C4-2B (cell line): ENCODE measurements at regions not wholly inside any gene's neighbourhood (a gene's known extent, or its start where the extent isn't known, plus 50 kb on each side); places are given as distances from the start of the nearest gene placed in this dataset.

ENCODE experiments used
- H3K27ac ChIP-seq: fragments of 450-650 bp; 2 replicates; pipeline ENCODE4 v1.5.1; 2017
- ZFX ChIP-seq: fragments of 450-650 bp; IDR thresholded peaks from 2 replicates; pipeline ENCODE4 v1.6.1; 2017
- TF ChIP-seq, protein P1 (sequence below): fragments of 450-650 bp; conservative IDR thresholded peaks from 2 replicates; pipeline ENCODE4 v1.5.1; 2017; ENCODE audit warnings: mild to moderate bottlenecking

GRCh38 chr22:47781427-47782111, 1019.1 kb downstream of the TBC1D22A start:
- TF ChIP-seq, protein P1, sequence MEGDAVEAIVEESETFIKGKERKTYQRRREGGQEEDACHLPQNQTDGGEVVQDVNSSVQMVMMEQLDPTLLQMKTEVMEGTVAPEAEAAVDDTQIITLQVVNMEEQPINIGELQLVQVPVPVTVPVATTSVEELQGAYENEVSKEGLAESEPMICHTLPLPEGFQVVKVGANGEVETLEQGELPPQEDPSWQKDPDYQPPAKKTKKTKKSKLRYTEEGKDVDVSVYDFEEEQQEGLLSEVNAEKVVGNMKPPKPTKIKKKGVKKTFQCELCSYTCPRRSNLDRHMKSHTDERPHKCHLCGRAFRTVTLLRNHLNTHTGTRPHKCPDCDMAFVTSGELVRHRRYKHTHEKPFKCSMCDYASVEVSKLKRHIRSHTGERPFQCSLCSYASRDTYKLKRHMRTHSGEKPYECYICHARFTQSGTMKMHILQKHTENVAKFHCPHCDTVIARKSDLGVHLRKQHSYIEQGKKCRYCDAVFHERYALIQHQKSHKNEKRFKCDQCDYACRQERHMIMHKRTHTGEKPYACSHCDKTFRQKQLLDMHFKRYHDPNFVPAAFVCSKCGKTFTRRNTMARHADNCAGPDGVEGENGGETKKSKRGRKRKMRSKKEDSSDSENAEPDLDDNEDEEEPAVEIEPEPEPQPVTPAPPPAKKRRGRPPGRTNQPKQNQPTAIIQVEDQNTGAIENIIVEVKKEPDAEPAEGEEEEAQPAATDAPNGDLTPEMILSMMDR: no peak
- no peak overlapping the region for H3K27ac ChIP-seq

GRCh38 chr22:47781024-47781423, 1018.6 kb downstream of the TBC1D22A start:
- H3K27ac ChIP-seq: no peak overlapping the region
- TF ChIP-seq, protein P1: no peak

DNA sequence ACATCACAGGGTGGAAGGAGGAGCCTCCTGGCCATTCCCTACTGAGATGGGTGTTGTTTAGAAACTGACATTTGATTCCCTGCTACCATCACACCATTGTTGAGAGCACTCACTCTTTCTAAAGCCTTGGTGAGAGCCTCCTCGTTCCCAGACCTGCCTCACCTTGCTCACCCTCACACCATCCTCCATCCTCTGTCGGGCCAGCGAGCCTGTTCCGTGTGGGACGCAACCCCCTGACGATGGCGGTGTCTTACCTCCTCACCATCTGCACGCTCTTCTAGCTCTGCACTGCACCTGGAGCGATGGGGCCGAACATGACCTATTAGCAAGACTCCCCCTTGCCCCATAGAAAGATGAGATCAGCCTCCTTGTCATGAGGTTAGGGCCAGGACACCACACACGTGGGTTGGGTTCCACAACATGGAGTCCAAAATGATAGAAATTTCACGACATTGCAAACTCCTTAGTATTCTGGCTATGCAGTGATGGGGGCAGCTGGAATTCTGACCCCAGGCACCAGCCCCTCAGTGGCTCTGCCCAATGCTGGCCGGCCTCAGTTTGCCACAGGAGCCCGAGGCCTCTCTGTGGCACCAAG, 1017.9 kb downstream of the TBC1D22A start:
- no peak for TF ChIP-seq ZFX
- TF ChIP-seq, protein P1: no peak
- no peak overlapping the region for H3K27ac ChIP-seq

- no peak for TF ChIP-seq ZFX
- TF ChIP-seq, protein P1: no peak
- no peak overlapping the region for H3K27ac ChIP-seq
Measured at GRCh38 chr22:47779474-47779873, 1017.0 kb downstream of the TBC1D22A start.

- H3K27ac ChIP-seq: no peak overlapping the region
- TF ChIP-seq, protein P1: no peak
- no peak for TF ChIP-seq ZFX
Measured at GRCh38 chr22:47778160-47778658, 1015.8 kb downstream of the TBC1D22A start.

DNA sequence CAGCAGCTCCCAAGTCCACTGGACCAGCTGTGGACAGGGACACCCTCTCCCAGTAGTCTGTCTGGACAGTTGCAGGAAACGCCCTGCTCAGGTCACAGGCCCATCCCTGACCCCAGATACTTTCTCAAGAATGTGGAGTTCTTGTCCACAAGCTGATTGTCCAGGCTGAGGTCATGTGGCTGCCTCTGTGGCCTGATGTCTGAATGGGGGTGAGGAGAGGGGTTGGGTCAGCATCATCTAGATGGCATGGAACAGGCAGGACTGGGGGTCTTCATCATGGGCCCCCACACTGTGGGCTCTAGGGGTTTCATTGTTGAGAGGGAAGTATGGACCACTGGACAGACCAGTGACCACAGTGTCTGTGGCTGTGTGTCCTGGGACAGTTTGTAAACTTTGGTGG, 1015.0 kb downstream of the TBC1D22A start:
- no peak overlapping the region for H3K27ac ChIP-seq
- TF ChIP-seq, protein P1: no peak

GRCh38 chr22:47776329-47776728, 1013.9 kb downstream of the TBC1D22A start:
- H3K27ac ChIP-seq: peak overlapping the region; percentile 13; the same call in 1 of the 2 replicates
- TF ChIP-seq, protein P1: no peak
- TF ChIP-seq ZFX: no peak
